ENCODE measurements at regions not wholly inside any gene's neighbourhood (a gene's known extent, or its start where the extent isn't known, plus 50 kb on each side); places are given as distances from the start of the nearest gene placed in this dataset.
"Not testable (repeated sequence)": the region's sequence is repeated elsewhere in the genome, so short reads cannot be mapped to it uniquely, and the experiment has no call there.

- DNase-seq (ENCODE audit: low read depth in 4 of 4, low spot score in 2 of 4) = no peak
Measured at GRCh38 chr5:174645677-174646076, 78.7 kb upstream of the MSX2 start.

GRCh38 chr5:174648618-174649017 is 75.8 kb upstream of the MSX2 start:
- not testable (repeated sequence) for DNase-seq (ENCODE audit: low read depth in 4 of 4, low spot score in 2 of 4)

GRCh38 chr5:174649391-174649790 is 75.0 kb upstream of the MSX2 start:
- no peak for DNase-seq (ENCODE audit: low read depth in 4 of 4, low spot score in 2 of 4)

GRCh38 chr5:174654442-174654841 is 69.9 kb upstream of the MSX2 start:
- no peak for DNase-seq (ENCODE audit: low read depth in 4 of 4, low spot score in 2 of 4)

GRCh38 chr5:174655351-174655750 is 69.0 kb upstream of the MSX2 start:
- no peak for DNase-seq (ENCODE audit: low read depth in 4 of 4, low spot score in 2 of 4)

- no peak for DNase-seq (ENCODE audit: low read depth in 4 of 4, low spot score in 2 of 4)
Measured at GRCh38 chr5:174664180-174664850, 60.1 kb upstream of the MSX2 start.

- no peak for DNase-seq (ENCODE audit: low read depth in 4 of 4, low spot score in 2 of 4)
Measured at GRCh38 chr5:174665347-174665746, 59.0 kb upstream of the MSX2 start.

GRCh38 chr5:174667526-174667925 is 56.9 kb upstream of the MSX2 start:
- DNase-seq (ENCODE audit: low read depth in 4 of 4, low spot score in 2 of 4) = no peak

- DNase-seq (ENCODE audit: low read depth in 4 of 4, low spot score in 2 of 4) = no peak
Measured at GRCh38 chr5:174668349-174668748, 56.0 kb upstream of the MSX2 start.

Data from left renal cortex interstitium (tissue), 4 donors.